Fibroblast of the aortic adventitia (primary cell): ENCODE measurements at regions not wholly inside any gene's neighbourhood (a gene's known extent, or its start where the extent isn't known, plus 50 kb on each side); places are given as distances from the start of the nearest gene placed in this dataset.

ENCODE experiments used
- DNase-seq: peaks from one replicate; pipeline ENCODE4 v3.0.0-alpha.2; 2010; ENCODE audit warnings: low read depth
- H3K4me3 ChIP-seq: 2 replicates; pipeline ENCODE4 v1.5.1; 2011; ENCODE audit warnings: low read depth, mild to moderate bottlenecking, control low read depth, low read length, moderate library complexity
- CTCF ChIP-seq: IDR thresholded peaks from 2 replicates; pipeline ENCODE4 v1.5.1; 2011; ENCODE audit warnings: mild to moderate bottlenecking, low read length, control low read depth, inconsistent platforms; ENCODE audit not compliant: insufficient read depth

GRCh38 chr18:57904535-57904934, 101.4 kb upstream of the ATP8B1 start:
- no peak overlapping the region for H3K4me3 ChIP-seq
- no peak for DNase-seq
- TF ChIP-seq CTCF, result no peak

GRCh38 chr18:57902721-57903120, 99.6 kb upstream of the ATP8B1 start:
- no peak overlapping the region for H3K4me3 ChIP-seq
- TF ChIP-seq CTCF, result no peak
- DNase-seq, result no peak

GRCh38 chr18:57901825-57902589, 98.9 kb upstream of the ATP8B1 start:
- no peak for TF ChIP-seq CTCF
- H3K4me3 ChIP-seq, result no peak overlapping the region
- peak; percentile 42 for DNase-seq

GRCh38 chr18:57900906-57901435, 97.9 kb upstream of the ATP8B1 start:
- DNase-seq, result peak; percentile 47
- no peak overlapping the region for H3K4me3 ChIP-seq
- TF ChIP-seq CTCF, result no peak

- no peak for TF ChIP-seq CTCF
- no peak overlapping the region for H3K4me3 ChIP-seq
These were observed 95.5 kb upstream of the ATP8B1 start for GRCh38 chr18:57898506-57899124.

GRCh38 chr18:57895182-57895581, 92.1 kb upstream of the ATP8B1 start:
- TF ChIP-seq CTCF, result no peak
- H3K4me3 ChIP-seq, result no peak overlapping the region
- DNase-seq, result no peak

More at GRCh38 chr18:57898506-57899124, 95.5 kb upstream of the ATP8B1 start:
- peak; percentile 78 for DNase-seq
